Activated CD4-positive, alpha-beta T cell treated with anti-CD3 and anti-CD28 coated beads, Interleukin-10, Interleukin-2, amounts not matched to agents 100 ng/mL and 50 ng/mL, durations not matched to agents 16 hours and 8 hours (primary cell): ENCODE measurements at regions not wholly inside any gene's neighbourhood (a gene's known extent, or its start where the extent isn't known, plus 50 kb on each side); places are given as distances from the start of the nearest gene placed in this dataset.
"Not testable (repeated sequence)": the region's sequence is repeated elsewhere in the genome, so short reads cannot be mapped to it uniquely, and the experiment has no call there.

ENCODE experiments used
- DNase-seq: peaks from one replicate; pipeline ENCODE4 v3.0.0-alpha.2; 2020

GRCh38 chr3:147153830-147154539 is 252.4 kb downstream of the ZIC4 start:
- DNase-seq: no peak

DNA sequence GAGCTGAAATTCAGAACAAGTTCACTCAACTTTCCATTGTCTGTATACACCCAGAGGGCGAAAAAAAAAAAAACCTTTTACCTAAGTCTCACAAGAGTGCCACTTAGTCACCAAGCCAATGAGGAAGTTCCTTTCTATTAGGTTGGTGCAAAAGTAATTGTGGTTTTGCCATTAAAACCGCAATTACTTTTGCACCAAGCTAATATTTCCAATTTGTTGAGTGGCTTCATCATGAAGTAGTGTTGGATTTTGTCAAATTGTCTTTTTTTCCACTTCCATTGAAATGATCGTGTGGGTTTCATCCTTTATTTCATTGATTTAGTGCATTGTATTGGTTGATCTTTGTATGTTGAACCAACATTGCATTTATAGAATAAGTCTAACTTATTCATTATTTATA is 253.9 kb downstream of the ZIC4 start:
- DNase-seq: no peak

- DNase-seq: no peak
Measured at GRCh38 chr3:147141516-147142288, 264.6 kb downstream of the ZIC4 start.

- no peak for DNase-seq
Measured at GRCh38 chr3:147139341-147139740, 267.0 kb downstream of the ZIC4 start.

DNA sequence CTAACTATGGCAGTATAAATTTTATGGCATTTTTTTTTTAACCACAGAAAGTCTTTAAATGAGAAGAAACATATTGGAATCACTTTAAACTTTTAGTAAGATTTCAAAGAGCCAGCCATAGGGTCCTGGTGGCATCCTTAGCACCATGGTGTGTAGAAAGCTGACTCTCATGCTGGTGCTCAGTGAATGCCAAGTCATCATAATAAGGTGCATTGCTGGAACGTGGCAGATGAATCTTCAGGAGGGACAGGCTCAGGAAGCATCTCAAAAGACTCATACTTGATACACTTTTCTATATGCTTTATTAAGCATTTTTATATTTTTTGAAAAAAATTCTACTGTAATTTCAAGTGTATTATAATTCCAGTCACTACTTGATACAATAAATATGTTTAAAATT is 274.2 kb downstream of the ZIC4 start:
- no peak for DNase-seq

- DNase-seq: no peak
Measured at GRCh38 chr3:147130461-147130860, 275.9 kb downstream of the ZIC4 start.

GRCh38 chr3:147129665-147130064 is 276.7 kb downstream of the ZIC4 start:
- no peak for DNase-seq

GRCh38 chr3:147122350-147122749 is 284.0 kb downstream of the ZIC4 start:
- DNase-seq: no peak

DNA sequence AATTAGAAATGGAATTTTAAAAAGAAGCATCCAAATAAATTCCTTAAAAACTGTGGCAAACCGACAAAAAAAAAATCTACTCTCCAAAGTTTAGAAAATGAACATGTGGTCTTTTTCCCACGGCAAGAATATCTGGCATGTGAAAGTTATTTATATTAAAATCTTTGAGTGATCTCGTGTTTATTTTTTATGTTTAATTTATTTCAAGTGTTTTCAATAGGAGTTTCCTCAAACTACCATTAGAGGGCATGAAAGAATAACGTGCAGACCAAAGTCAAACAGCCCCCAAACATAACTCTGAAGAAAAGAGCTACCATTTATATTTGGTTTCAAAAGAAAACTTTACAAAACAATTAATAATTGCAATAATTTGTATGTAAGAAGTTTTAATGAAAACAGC is 286.4 kb downstream of the ZIC4 start:
- no peak for DNase-seq

- no peak for DNase-seq
Measured at GRCh38 chr3:147119346-147119745, 287.0 kb downstream of the ZIC4 start.

GRCh38 chr3:147118611-147119010 is 287.7 kb downstream of the ZIC4 start:
- DNase-seq: no peak

GRCh38 chr3:147117631-147118030 is 288.7 kb downstream of the ZIC4 start:
- DNase-seq: no peak

DNA sequence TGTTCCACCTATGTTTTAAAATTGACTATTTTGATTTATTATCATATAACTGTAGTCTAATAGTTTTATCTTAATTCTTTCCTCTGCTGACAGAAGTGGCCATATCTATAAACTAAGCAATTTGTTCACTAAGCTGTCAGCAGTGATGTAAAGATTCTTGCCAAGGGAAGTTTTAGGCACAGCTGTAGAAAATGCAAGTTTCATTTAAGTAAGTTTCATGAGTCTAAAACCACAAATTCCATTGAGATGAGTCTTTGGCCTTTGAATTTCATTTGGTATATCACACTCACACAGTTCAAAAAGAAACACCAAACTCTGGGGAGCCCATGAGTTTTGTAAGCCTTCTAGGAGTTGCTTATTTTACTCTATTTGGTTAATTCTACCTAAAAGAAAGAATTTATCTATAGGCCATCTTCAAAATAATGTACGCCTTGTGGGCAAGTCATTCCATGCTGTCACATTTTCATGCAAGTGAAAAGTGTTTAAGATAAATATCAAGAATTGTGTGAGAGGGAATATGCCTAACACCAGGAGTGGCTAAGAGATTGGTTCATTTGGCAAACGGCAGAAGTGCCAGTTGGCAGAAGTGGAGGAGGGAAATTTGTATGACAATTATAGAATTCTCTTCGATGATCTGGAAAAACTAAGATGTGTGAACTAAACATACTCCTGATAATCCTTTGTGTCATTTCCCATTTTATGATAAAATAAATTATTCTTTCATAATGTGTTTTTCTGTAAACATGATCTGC is 292.9 kb downstream of the ZIC4 start:
- DNase-seq: no peak

DNA sequence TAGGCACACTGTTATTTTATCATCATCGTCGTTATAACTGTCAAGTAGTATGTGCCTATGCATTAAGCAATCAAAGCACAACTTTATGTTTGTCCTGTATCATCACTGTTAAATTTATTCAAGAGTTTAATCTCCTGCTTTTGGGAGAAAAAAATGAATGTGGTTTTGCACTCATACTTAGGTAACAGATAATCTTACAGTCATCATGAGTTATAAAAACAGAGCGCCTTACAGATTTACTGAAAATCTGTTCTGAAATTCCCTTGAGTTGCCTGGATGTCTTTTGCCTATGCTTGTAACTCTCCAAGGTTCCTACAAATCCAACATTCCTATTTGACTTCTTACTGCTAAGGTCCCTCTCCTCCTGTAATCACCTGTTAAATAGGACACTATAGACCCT is 307.3 kb downstream of the ZIC4 start:
- DNase-seq: no peak

GRCh38 chr3:147090461-147090860 is 315.9 kb downstream of the ZIC4 start:
- DNase-seq: no peak

DNA sequence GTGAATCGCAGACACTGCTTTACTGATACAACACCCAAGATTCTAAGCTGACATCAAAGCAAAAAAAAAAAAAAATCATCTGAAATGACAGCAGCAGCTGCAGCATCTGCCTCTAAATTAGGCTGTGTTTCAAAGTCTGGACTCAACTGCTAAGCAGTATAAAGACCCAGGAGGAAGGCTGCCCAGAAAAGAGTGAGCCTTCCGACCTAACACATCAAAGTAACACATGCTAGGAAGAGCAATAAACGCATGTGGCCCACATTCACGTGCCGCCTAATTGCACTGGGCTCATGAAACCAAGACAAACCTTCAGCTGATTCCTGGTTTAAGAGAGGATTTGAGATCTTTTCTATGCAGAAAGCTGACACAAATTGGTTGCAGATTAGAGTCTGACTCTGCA is 317.1 kb downstream of the ZIC4 start:
- DNase-seq: no peak

GRCh38 chr3:147059500-147059899 is 346.8 kb downstream of the ZIC4 start:
- not testable (repeated sequence) for DNase-seq

GRCh38 chr3:147049821-147050220 is 356.5 kb downstream of the ZIC4 start:
- no peak for DNase-seq

DNA sequence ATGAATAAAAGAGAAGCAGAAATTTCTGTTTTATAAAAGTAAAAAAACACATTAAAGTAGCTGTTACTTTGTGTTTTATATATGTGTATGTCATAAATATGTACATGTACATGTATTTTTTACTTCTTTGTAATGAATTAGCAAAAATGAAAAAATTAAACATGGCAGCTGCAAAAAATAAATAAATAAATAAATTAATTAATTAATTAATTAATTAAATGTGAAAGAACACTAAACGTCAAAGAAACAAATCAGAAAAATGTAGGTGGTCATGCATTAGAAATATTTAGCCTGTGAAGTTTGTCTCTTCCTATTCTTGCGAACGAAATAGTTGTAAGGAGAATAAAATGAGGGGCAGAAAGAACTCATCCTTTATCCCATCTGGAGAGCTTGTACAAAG is 357.0 kb downstream of the ZIC4 start:
- no peak for DNase-seq

GRCh38 chr3:147046916-147047315 is 359.4 kb downstream of the ZIC4 start:
- DNase-seq: no peak

DNA sequence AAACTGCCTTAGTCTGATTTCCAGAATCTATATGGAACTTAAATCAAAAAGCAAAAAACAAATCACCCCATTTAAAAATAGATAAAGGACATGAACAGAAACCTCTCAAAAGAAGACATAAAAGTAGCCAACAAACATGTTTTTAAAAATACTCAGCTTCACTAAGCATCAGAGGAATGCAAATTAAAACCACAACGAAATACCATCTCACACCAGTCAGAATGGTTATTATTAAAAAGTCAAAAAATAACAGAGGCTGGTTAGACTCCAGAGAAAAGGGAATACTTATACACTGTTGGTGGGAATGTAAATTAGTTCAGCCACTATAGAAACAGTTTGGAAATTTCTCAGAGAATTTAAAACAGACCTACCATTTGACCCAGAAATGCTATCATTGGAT is 367.9 kb downstream of the ZIC4 start:
- DNase-seq: no peak

- no peak for DNase-seq
Measured at GRCh38 chr3:147034359-147034758, 372.0 kb downstream of the ZIC4 start.

DNA sequence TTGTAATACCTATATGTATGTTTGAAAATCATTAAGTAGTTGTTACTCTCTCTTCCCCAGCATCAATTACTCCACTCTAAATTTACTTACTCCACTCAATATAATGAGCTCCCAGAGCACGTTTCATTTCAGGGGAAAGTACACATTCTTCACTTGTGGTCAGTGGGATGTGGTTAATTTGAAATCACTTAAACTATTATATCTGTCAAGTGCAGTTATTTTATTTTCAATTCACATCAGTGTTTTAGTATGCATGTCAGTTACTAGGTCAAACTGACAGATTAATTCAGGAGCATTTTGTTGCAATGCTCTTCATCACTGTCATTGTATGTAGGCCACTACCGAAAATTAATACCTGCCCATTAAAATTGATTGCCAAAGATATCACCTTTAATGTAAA is 376.1 kb downstream of the ZIC4 start:
- no peak for DNase-seq

GRCh38 chr3:147015334-147015733 is 391.0 kb downstream of the ZIC4 start:
- no peak for DNase-seq
